PC-9 (cell line): ENCODE measurements at regions not wholly inside any gene's neighbourhood (a gene's known extent, or its start where the extent isn't known, plus 50 kb on each side); places are given as distances from the start of the nearest gene placed in this dataset.

Experiments
- BruUV-seq: library from RNA; stranded (reverse); fragments of 400-500 nt; replicated peaks from 2 replicates; lab custom pipeline; 2021; lab: Mats Ljungman, UMichigan
- CTCF ChIA-PET: fragments of 300-600 bp; sonication (Branson Sonifier 250); formaldehyde crosslinking; loops from one replicate; lab custom pipeline; 2022; ENCODE audit warnings: antibody characterized with exemption; lab: Charles Lee
- POLR2A ChIA-PET: fragments of 300-600 bp; sonication (Branson Sonifier 250); formaldehyde crosslinking; loops from one replicate; lab custom pipeline; 2022; ENCODE audit warnings: antibody characterized with exemption; ENCODE audit not compliant: unreplicated experiment; lab: Charles Lee
- DNase-seq, 2 experiments: peaks; one replicate each; pipeline versions ENCODE4 v3.0.0 to v3.0.0-alpha.2; 2015 to 2022; ENCODE audit warnings: mixed read lengths in 1 of 2
- H2AFZ ChIP-seq: fragments of 200-600 bp; sonication (generic); 2 replicates; pipeline ENCODE4 v1.8.1; 2017; ENCODE audit warnings: antibody characterized with exemption
- H3F3A ChIP-seq: fragments of 200-600 bp; sonication (generic); 2 replicates; pipeline ENCODE4 v1.8.1; 2017; ENCODE audit warnings: antibody characterized with exemption, mild to moderate bottlenecking, low read depth; ENCODE audit not compliant: insufficient read depth
- H3K27ac ChIP-seq: fragments of 200-600 bp; sonication (generic); 2 replicates; pipeline ENCODE4 v1.6.1; 2016; ENCODE audit warnings: mixed run types
- H3K27me3 ChIP-seq: fragments of 200-600 bp; sonication (generic); 2 replicates; pipeline ENCODE4 v1.6.1; 2016; ENCODE audit warnings: low read depth, mixed run types; ENCODE audit not compliant: insufficient read depth
- H3K36me3 ChIP-seq: fragments of 200-600 bp; sonication (generic); 2 replicates; pipeline ENCODE4 v1.6.1; 2016; ENCODE audit warnings: low read depth, mixed run types
- H3K4me1 ChIP-seq: fragments of 200-600 bp; sonication (generic); replicated peaks from 2 replicates; pipeline ENCODE4 v1.6.1; 2016; ENCODE audit warnings: mixed run types; ENCODE audit not compliant: insufficient read depth
- H3K4me2 ChIP-seq: fragments of 200-600 bp; sonication (generic); 2 replicates; pipeline ENCODE4 v1.6.1; 2017; ENCODE audit warnings: mixed run types
- H3K4me3 ChIP-seq: fragments of 200-600 bp; sonication (generic); 2 replicates; pipeline ENCODE4 v1.6.1; 2016; ENCODE audit warnings: mixed run types
- H3K79me2 ChIP-seq: fragments of 200-600 bp; sonication (generic); 2 replicates; pipeline ENCODE4 v1.6.1; 2017; ENCODE audit warnings: low read depth, mixed run types
- H3K9me2 ChIP-seq: fragments of 200-600 bp; sonication (generic); 2 replicates; pipeline ENCODE4 v1.8.1; 2017; ENCODE audit warnings: mild to moderate bottlenecking; ENCODE audit not compliant: insufficient read depth
- H3K9me3 ChIP-seq: fragments of 200-600 bp; sonication (generic); 2 replicates; pipeline ENCODE4 v1.8.1; 2016; ENCODE audit warnings: low read depth; ENCODE audit not compliant: insufficient read depth
- H4K20me1 ChIP-seq: fragments of 200-600 bp; sonication (generic); 2 replicates; pipeline ENCODE4 v1.8.1; 2017; ENCODE audit not compliant: insufficient read depth
- EZH2 ChIP-seq: fragments of 200-600 bp; sonication (generic); IDR thresholded peaks from 2 replicates; pipeline ENCODE4 v1.8.0; 2017; ENCODE audit warnings: antibody characterized with exemption, low read depth
- intact Hi-C: fragments of 100-400 bp; cut with micrococcal nuclease; formaldehyde crosslinking; loops from one replicate; pipeline ENCODE4 v1.10.0; 2022; ENCODE audit not compliant: unreplicated experiment
- TF ChIP-seq, protein P1 (sequence below): fragments of 200-600 bp; sonication (generic); conservative IDR thresholded peaks from 2 replicates; pipeline ENCODE4 v1.6.1; 2017; ENCODE audit warnings: mixed run types, antibody characterized with exemption, mild to moderate bottlenecking, moderate library complexity

DNA sequence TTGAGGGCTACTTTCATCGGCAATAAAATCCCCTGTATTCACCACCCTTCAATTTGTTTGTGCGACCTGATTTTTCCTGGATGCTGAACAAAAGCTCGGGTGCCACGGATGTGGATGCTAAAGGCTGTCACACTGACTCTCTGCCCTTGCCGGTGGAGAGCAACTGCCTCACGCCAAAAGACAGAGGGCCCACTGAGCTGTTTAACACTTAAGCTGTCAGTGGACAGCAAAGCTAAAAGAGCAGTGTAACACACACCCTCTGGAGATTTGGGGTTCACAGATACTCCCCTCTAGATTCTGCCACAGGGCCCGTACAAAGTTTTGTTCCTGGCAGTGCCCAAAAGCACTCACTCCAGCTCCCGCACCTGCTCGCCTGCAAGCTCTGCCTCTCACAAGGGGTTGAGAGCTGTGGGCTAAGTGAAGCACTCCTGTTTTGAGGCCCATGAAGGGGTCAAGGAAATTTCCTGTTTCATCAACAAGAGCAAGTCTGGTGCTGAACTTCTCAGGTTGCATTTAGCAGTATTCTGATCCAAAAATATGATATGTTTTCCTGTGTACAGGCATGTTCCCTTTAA, 1571.9 kb downstream of the ADGRL3 start:
- no TSS peak for BruUV-seq
- H3K36me3 ChIP-seq = no peaks in the 10 kb centered on the region
- no peaks in the 10 kb centered on the region for H3K27me3 ChIP-seq
- no peaks in the 10 kb centered on the region for H3K79me2 ChIP-seq
- ChIA-PET CTCF (interaction anchor here (0.7 kb wide), 1 partner anchor 401 kb away, joined by 11 read pairs; no protein-coding TSS in a partner anchor), POLR2A (no interaction called here)
- no peak overlapping the region for H3K4me3 ChIP-seq
- no peaks in the 10 kb centered on the region for H3K9me3 ChIP-seq
- H3F3A ChIP-seq = no peaks in the 10 kb centered on the region
- H3K9me2 ChIP-seq = no peaks in the 10 kb centered on the region
- no peak for TF ChIP-seq EZH2
- TF ChIP-seq, protein P1, sequence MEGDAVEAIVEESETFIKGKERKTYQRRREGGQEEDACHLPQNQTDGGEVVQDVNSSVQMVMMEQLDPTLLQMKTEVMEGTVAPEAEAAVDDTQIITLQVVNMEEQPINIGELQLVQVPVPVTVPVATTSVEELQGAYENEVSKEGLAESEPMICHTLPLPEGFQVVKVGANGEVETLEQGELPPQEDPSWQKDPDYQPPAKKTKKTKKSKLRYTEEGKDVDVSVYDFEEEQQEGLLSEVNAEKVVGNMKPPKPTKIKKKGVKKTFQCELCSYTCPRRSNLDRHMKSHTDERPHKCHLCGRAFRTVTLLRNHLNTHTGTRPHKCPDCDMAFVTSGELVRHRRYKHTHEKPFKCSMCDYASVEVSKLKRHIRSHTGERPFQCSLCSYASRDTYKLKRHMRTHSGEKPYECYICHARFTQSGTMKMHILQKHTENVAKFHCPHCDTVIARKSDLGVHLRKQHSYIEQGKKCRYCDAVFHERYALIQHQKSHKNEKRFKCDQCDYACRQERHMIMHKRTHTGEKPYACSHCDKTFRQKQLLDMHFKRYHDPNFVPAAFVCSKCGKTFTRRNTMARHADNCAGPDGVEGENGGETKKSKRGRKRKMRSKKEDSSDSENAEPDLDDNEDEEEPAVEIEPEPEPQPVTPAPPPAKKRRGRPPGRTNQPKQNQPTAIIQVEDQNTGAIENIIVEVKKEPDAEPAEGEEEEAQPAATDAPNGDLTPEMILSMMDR = no peak
- no peak for DNase-seq
- intact Hi-C loops = no loop called here
- H3K4me1 ChIP-seq = no peaks in the 10 kb centered on the region
- H3K27ac ChIP-seq = no peak overlapping the region
- H2AFZ ChIP-seq = no peak overlapping the region
- H4K20me1 ChIP-seq = no peaks in the 10 kb centered on the region
- no peak overlapping the region for H3K4me2 ChIP-seq

DNA sequence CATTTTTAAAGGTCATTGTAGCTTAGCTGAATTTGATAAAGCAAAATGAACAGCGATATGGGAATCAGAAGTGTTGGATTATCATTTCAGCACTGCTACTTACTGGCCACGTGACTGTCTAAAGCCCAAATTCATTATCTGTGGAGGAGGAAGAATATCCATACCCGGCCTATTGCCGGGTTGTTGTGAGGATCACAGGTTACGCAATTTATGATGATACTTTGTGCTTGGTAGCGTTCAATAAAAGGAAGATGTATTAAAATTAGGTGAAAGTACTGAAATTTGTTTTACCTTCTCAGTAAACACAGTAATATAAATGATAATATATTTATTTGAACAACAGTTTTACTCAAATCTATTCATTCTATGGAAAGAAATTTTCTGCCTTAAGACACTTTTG, 1540.2 kb downstream of the ADGRL3 start:
- no peak for DNase-seq
- Histone ChIP-seq H2AFZ (no peak overlapping the region), H3K36me3 (no peaks in the 10 kb centered on the region), H3K27ac (no peak overlapping the region), H4K20me1 (no peaks in the 10 kb centered on the region), H3F3A (no peaks in the 10 kb centered on the region), H3K27me3 (no peaks in the 10 kb centered on the region), H3K9me2 (no peaks in the 10 kb centered on the region), H3K79me2 (no peaks in the 10 kb centered on the region), H3K9me3 (no peaks in the 10 kb centered on the region), H3K4me3 (no peak overlapping the region), H3K4me2 (no peak overlapping the region), H3K4me1 (no peaks in the 10 kb centered on the region)
- no TSS peak for BruUV-seq
- CTCF ChIA-PET = no interaction called here
- intact Hi-C loops = no loop called here
- POLR2A ChIA-PET = no interaction called here
- TF ChIP-seq EZH2 = no peak
- TF ChIP-seq, protein P1 = no peak

DNA sequence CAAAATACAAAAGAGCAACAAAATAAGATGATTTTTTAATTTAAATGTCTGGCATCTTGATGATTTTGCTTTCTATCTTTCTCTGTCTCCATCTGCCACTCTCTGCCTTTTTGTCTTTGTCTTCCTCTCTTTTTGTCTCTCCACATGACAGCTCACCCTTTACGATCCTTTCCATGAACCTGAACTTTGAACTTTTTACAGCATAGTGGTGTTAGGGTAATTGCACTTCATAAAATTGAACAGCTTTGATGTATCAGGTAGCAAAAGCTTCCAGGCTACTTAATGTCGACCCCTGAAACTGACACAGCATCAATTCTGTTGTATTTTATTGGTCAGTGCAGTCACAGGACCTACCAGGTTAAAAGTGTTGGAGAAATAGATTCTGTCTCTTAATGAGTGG, 1517.0 kb downstream of the ADGRL3 start:
- no peaks in the 10 kb centered on the region for H4K20me1 ChIP-seq
- H3K9me3 ChIP-seq = no peaks in the 10 kb centered on the region
- H3F3A ChIP-seq = no peaks in the 10 kb centered on the region
- H3K27me3 ChIP-seq = no peaks in the 10 kb centered on the region
- H3K79me2 ChIP-seq = no peaks in the 10 kb centered on the region
- BruUV-seq = no TSS peak
- H3K9me2 ChIP-seq = no peaks in the 10 kb centered on the region
- TF ChIP-seq, protein P1 = no peak
- TF ChIP-seq EZH2 = no peak
- ChIA-PET POLR2A (no interaction called here), CTCF (no interaction called here)
- H3K4me2 ChIP-seq = no peak overlapping the region
- H3K4me3 ChIP-seq = no peak overlapping the region
- H3K4me1 ChIP-seq = no peaks in the 10 kb centered on the region
- intact Hi-C loops = no loop called here
- no peak for DNase-seq
- no peak overlapping the region for H2AFZ ChIP-seq
- H3K36me3 ChIP-seq = no peaks in the 10 kb centered on the region
- H3K27ac ChIP-seq = no peak overlapping the region
